ENCODE measurements at regions not wholly inside any gene's neighbourhood (a gene's known extent, or its start where the extent isn't known, plus 50 kb on each side); places are given as distances from the start of the nearest gene placed in this dataset. TPM values are rescaled to one million over a fixed set of nuclear protein-coding genes. Genes with fewer than 3 reads are reported as not detected.

Small RNAs in the stretch of these regions (microRNA-seq; reads per million reads assigned to microRNA genes)
- gene MIR4255, result not detected

All from activated naive CD8-positive, alpha-beta T cell treated with anti-CD3 and anti-CD28 coated beads, Interleukin-2, amount 10 ng/mL, durations not matched to agents 7 days and 5 days (primary cell).